MV-4-11 (cell line): ENCODE measurements at regions not wholly inside any gene's neighbourhood (a gene's known extent, or its start where the extent isn't known, plus 50 kb on each side); places are given as distances from the start of the nearest gene placed in this dataset.
"Not testable (repeated sequence)": the region's sequence is repeated elsewhere in the genome, so short reads cannot be mapped to it uniquely, and the experiment has no call there.

ENCODE experiments used
- DNase-seq: peaks from one replicate; lab custom pipeline; 2025; lab: John Stamatoyannopoulos, UW

DNA sequence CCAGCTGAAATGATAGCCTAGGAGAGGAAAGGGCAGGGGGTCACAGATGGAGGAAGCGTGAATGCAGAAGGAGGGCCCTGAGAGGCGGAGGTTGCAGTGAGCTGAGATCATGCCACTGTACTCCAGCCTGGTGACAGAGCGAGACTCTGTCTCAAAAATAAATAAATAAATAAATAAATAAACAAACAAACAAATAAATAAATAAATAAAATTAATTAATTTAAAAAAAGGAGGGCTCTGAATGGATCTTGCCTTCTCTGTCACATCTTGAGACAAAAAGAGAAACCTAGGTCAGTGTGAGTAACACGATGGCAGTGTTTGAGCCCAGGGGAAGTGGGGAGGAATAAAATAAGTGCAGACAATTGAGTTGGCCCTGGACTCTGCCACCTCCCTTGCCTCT is 182.3 kb upstream of the DAAM1 start:
- DNase-seq = not testable (repeated sequence)

DNA sequence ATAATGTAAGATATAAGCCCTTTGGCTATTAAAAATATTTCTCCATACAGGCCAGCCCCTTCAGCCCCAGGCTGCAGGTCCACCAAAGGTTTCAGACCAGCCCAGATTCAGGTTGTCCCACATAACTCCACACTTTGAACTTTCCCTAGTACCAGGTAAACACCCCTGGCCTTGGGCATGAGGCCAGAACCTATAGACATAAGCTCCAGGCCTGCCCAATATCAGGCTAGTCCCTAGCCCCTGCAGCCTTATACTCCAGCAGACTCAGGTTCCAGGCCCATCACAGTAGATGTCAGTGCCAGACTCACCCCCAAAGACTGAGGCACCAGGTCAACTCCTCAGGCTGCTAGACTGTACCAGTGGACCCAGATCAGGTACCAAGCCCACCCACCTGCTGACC is 178.5 kb upstream of the DAAM1 start:
- no peak for DNase-seq

DNA sequence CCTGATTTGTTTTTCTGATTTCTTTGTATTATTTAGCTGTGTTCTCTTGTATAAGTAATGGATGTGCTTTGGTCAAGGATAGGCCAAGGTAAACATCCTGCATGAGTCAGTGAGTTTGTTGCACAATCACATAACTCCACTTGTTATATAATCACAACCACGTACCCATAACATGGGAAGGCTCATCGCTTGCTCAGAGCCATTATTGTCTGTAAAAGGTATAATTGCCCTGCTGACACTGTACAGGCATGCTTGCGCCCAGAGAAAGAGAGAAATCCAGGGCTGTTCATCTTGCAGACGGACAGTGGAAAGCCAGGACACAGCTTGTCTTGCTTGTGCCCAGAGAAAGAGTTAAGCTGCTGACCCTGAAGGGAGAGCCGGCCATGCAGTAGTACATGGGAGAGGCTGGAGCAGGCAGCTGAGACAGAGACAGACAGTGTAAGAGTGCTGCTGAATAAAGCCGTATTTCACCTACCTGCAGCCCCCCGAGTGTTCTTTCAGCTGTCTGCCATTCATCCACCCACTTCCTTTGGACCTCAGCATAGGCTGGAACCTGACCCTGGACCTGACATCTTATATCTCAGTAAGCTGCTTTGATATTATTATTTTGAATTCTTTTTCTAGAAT is 174.7 kb upstream of the DAAM1 start:
- DNase-seq = no peak

DNA sequence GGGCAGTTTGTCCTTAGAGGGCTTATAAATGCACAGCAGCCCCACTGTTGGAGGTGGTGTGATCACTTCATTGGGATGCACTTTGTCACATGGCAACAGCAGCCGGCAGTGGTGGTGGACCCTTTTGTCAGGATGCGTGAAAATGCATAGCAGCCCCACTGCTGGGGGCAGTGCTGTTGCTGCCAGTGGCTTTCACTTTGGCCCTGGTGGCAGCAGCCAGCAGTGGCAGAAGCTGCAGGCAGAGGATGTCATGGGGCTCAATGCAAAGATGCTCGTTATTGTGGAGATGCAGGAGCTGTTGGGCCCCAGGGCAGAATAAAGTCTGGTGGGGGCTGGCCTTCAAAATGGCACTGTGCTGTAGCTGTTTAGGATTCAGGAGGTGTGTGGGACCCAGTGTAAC is 173.0 kb upstream of the DAAM1 start:
- no peak for DNase-seq

DNA sequence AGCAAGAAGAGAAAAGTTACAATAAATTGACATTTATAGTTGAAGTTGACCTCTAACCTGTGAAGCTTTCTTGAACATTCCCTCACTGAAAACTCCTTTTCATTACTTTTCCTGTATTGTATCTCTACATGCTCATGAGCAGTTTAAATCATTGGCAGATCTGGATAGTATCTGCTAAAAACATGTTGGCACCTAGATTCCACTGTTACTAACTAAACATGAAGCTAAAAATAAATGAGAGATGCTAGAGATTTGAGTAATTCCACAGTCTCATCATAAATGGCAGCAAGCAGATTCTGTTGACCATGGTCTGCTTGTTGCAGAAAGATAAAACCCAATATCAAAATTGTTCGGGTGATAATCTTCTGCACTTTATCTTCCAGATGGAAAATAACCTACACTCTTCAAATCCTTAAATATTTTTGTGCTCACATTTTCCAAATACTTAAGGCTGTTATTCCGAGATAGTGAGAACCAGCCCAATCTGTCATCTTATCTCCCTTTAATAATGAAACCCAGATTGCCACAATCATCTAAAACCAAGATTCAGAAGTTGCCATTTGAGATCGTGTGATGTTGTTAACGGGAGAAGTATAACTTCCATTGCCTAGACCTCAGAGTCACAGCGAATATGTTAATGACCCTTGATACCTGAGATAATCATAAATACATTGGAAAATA is 171.0 kb upstream of the DAAM1 start:
- DNase-seq = no peak

DNA sequence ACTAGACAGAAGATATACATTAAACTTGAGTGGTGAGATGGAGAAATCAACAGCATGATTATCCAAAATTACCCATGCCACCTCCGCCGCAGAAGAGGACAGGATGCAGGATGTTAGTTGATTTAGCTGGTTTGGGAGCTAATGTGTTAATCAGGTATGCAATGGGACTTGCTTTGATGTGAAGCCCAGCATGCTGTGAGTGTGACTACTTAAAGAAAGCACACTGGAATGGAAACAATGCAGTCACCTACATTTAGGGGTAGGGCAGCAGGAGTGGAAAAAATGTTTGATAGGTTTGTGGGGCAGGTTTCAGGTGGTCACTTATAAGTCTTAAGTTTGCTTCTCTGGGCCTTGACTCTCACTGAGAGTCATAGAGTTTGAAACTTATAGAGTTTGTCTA is 170.0 kb upstream of the DAAM1 start:
- DNase-seq = no peak

DNA sequence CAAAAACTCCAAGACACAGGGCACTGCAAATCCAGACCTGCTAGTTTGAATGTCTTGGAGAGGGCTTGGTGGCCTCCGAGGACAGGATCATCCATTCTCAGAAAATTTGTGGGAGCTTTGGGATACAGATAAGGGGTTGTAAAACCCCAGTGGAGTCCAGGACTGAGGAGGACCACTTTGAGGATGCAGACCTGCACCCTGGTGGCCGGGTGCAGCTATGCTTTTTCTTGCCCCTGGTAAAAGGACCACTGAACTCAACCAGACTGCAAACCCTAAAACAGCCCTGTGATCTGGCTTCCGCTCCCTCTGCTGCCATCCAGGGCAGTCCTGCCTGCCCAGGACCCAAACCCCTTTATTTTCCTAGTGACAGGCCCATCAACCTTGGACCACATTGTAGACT is 169.5 kb upstream of the DAAM1 start:
- no peak for DNase-seq

DNA sequence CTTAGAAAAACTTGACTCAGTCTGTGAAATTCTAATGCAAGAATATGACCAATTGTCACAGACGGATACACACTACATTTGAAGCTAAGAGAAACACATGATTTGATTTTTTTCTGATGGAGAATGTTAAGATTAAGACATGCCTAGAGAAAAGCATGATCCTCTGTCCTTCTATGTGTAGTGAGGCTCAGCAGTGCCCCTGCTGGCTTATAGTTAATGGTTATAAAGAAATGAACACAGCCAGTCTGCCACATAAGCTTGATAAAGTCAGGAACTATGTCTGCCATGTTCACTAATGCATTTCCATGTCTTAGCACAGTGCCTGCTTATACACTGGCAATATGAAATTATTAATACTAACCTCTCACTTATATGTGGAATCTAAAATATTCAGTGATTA is 168.1 kb upstream of the DAAM1 start:
- DNase-seq = peak; percentile 12

DNA sequence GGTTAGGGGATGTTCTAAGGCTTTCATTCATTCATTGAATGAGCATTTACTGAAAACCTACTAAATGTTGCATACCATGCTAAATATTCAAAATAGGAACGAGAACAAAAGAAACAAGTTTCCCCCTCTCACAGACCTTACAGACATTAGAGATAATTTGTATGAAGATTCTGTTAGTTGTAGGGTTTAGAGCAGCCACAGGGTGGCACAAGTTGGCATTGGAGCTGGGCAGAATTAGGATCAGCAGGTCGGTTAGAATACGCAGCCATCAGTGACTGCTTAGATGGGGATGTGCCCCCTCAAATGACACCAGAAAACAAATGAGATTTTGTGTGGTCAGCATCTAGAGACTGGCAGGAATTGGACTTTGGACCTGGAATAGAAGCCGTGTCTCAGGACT is 166.3 kb upstream of the DAAM1 start:
- peak; percentile 3 for DNase-seq

DNA sequence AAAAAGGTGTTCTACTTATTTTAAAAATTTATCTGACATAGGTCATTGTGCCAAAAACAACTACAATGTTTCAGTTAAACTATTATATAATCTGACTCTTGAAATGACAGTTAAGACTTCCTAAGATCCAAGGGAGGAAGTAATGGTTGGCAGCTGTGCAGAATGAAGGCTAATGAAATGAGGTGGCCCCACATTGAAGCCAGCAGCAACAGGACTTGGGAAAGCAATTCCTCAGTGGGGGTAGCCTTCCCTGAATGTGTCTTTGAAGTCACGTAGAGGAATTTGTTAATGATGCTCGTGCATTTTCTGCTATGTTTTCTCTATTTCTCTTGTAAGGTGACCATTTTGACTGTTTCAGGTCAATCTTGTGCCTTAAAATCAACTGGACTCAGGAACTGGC is 162.4 kb upstream of the DAAM1 start:
- no peak for DNase-seq

DNA sequence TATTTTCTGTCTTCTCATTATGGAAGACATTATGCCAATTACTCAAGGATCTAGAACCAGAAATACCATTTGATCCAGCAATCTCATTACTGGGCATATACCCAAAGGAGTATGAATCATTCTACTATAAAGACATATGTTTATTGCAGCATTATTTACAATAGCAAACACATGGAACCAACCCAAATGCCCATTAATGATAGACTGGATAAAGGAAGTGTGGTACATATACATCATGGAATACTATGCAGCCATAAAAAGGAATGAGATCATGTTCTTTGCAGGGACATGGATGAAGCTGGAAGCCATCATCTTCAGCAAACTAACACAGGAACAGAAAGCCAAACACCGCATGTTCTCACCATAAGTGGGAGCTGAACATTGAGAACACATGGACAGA is 161.8 kb upstream of the DAAM1 start:
- not testable (repeated sequence) for DNase-seq

DNA sequence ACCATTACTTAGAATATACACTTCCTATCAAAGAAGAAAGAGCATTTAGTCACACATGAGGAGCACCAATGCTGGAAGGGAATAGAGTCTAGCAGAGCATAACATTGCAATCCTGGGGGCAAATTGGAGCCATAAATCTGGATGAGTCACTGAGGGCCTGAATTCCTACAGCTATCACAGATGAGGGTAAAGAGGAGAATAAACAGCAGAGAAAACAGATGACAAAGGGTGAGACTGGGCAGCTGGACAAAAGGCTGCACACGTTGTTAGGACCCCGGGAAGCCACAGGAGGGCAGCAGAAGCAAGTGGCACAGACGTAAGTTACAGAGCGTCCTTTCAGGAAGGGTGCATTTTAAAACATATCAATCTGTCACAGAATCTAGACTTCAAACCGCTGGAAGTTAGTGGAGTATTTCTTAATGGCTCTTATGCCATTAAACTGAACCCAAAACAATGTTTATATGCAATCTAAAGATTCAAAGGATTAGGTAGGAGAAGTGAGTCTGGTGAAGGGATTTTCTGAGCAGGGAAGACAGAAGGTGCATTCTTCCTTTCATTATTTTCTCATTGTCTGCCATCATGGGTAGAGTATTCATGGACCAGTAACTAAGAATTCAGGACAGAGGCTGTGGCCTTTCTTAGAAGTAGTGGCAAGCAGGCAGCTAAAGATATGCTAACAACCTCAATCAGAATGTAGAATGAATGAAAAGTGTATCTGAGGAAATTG is 159.8 kb upstream of the DAAM1 start:
- DNase-seq = peak; percentile 42

DNA sequence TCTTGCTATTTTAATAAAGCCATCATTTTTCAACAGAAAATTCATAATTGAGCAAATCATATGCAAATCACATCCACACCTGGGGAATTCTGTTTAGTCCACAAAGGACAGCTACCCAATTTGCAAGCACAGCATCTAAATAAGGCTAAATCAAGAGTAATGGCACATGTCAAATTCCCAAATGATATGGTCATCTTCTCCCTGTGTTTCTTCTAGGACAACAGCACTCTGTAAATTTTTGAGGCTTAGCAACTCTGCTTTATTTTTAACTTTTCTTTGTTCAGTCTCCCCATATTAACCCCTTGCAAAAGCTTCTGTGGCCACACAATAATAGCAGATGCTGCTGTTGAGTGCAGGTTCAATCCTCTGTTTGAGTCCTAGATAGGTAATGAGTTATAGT is 155.6 kb upstream of the DAAM1 start:
- DNase-seq = no peak

DNA sequence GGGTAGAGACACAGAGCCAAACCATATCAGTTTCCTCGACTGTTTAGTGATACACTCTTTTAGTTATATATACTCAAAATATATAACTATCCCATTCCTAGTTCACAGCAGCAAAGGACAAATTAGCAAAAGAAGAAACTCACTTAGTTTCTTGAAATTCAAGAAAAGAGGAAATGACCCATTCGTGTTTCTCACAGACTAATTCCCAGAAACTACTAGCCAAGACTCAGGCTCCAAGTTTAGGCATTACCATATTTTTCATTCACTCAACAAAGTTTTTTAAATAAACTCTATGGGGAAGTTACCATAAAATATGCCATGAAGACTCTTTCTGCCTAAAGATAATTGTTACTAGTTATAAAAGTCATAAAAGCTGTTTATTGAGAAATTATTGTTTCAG is 152.3 kb upstream of the DAAM1 start:
- peak; percentile 66 for DNase-seq

DNA sequence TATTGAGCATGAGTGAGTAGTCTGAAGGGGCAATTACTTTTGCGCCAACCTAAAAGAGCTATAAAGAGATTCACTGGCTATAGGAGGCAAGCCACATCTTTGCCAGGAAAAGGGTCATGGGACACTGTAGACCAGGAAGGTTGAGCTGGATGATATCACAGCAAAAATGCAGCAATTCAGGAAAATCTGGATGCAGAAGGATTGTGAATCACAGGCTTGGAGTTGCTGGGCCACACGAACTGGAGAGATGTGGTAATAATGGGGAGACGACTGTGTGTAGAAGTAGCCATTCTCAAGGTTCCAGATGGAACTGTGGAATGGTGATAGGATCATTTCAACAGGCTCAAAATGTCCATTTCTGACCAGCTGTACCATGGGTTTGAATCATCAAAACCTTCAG is 151.4 kb upstream of the DAAM1 start:
- DNase-seq = no peak

DNA sequence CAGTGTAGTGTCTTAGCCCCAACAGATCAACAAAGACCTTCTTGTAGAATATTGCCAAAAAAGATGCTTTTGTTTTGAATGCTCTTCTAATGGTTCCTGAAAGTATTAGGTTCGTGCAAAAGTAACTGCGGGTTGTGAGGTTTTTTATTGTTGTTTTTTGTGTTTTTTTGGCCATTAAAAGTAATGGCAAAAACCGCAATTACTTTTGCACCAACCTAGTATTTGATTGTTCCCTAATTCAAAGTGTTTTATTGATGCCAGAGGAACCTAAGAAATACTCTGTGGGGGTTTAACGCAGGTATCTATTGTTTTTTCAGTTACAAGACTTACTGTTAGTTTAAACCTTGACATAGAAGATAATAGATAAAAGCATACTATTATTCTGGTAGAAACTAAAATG is 150.8 kb upstream of the DAAM1 start:
- DNase-seq = no peak

DNA sequence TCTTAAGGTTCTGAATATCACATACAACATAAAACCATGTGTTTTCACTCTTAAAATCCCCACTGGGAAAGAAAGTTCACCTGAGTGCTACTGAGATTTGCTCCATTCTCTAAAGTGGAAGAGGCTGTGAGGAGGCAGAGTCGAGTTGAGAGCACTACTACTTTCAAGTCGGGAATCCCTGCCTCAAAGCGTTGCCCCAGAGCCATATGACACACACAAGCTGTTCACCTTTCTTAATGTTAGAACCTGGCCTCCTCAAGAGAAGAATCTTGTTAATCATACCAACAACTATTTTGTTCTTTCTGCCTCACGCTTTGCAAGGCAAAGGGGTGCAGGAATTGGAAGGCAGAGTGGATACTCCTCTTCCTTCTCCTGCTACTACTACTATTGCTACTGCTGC is 149.7 kb upstream of the DAAM1 start:
- no peak for DNase-seq

DNA sequence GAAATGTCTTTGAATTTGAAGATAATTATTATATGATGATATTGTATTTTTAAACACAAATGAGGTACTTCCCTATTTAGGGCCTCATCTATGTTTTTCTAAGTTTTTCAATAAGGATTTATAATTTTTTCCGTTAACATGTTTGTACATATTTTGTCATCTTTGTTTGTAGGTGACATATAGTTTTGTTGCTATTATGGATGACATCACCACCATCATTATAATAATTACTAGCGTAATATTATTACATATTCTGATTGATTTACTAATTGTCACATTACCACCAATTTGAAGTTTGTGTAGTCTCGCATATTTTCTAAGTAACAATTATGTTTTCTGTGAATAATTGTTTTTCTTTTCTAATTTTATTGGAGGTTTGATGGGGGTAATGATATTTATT is 147.2 kb upstream of the DAAM1 start:
- DNase-seq = no peak

DNA sequence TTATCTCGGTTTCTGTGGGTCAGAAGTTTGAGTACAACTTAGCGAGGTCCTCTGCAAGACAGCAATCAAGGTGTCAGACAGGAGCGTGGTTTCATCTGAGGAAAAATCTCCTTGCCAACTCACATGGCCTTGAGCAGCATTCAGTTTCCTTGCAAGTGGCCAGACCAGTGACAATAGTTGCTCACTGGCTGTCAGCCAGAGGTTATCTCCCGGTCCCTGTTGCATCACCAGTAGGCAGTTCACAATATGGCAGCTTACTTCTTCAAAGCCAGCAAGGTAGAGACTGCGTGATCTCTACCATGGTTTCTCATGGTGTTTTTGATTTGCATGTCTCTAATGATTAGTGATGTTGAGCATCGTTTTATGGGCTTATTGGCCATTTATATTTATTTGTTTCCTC is 143.8 kb upstream of the DAAM1 start:
- peak; percentile 29 for DNase-seq

DNA sequence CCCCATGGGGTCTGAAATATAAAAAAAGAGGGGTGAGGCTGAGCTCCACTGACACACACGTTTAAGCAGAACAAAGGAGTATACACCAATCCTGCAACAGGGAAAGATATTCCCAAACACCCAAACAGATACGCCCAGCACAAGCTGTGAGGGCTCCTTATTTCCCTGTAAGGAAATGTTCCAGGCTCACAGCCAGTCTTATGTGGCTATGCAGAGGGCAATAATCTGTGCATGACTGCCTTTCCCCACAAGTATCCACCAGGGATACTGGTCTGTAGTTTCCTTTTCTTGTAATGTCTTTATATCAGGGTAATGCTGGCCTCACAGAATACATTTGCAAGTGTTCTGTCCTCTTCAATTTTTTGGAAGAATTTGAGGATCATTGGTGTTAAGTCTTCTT is 141.7 kb upstream of the DAAM1 start:
- DNase-seq = no peak

DNA sequence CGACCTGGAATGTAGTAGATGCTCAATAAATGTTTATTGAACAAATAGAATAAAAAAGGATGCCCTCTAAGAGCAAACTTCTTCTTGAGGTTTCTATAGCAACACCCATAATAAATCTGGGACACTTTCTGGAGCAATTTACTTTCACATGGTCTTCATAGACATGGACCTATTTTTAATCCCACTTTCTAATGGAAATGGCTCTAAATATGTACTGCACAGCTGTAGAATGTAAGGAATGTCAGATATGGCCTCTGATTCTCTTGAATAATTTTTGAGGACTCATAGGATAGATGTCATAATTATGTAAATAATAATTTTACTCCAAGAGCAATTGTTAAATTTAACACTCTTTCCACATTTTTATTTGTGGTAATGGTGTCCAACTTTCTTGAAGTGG is 133.5 kb upstream of the DAAM1 start:
- DNase-seq = no peak

DNA sequence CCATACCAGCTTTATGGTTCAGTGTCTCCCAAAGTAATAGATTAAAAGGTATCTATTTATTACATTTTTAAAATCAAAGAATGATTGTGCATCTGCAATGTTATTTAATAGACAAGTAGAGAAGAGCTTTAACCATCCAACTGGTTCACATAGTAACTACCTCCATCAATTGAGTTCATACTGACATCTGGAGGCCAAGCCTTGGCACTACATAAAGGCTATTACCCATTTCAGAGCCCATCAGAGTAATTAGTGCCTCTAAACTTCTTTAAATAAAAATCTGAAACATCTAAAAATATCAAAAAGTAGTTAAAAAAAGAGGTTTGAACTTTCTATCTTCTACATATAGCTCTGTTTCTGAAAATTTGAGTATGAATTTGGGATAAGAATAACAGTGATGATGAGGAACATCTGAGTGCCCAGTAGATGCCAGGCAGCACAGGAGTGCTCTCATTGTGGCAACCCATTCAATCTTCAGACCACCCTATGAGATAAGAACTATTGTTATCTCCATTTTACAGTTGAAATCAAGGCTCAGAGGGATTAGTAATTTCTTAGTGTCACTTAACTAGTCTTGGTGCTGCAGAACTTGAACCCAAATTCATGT is 132.9 kb upstream of the DAAM1 start:
- peak; percentile 47 for DNase-seq

DNA sequence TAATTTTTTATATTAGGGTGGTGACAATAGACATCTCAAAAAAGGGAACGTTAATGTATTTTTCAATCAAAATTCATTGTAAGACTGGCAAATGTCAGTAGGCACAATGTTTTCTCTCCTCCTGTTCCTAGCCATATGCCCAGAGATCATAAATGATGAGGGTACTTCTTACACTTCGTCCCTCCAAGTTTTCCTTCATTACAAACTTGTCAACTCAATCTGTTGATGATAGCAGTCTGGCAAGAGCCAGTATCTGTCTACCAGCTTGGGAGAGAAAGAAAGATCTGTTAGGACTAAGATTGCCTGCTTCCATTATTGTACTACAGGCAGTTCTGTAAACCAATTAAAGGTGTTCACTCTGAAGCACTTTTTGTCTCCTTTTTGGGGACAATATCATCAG is 130.9 kb upstream of the DAAM1 start:
- no peak for DNase-seq
